Motor neuron (in vitro differentiated cells): ENCODE measurements at regions not wholly inside any gene's neighbourhood (a gene's known extent, or its start where the extent isn't known, plus 50 kb on each side); places are given as distances from the start of the nearest gene placed in this dataset.
A peak's percentile ranks its signal among the peaks of the same experiment; 100 is the strongest.

Experiments
- ATAC-seq, 8 experiments: fragments of 200-7000 bp; cut with Tn5 transposase; replicated peaks in 6 of 8; 2 replicates each; pipeline ENCODE4 v1.8.0; 2021; ENCODE audit warnings: mild to moderate bottlenecking in 8 of 8, moderate library complexity in 8 of 8
- H3K27ac ChIP-seq, 2 donors: fragments of 250-450 bp; sonication (Bioruptor Pico); 2 replicates each; pipeline ENCODE4 v1.9.0; 2021; ENCODE audit warnings: antibody characterized with exemption in 2 of 2, mild to moderate bottlenecking in 2 of 2, moderate library complexity in 1 of 2
- H3K4me1 ChIP-seq, 2 donors: fragments of 250-450 bp; sonication (Bioruptor Pico); replicated peaks in 1 of 2; 2 replicates each; pipeline ENCODE4 v1.6.1; 2021; ENCODE audit warnings: antibody characterized with exemption in 2 of 2, mild to moderate bottlenecking in 2 of 2, moderate library complexity in 1 of 2
- H3K4me3 ChIP-seq, 5 donors: fragments of 250-450 bp; sonication (Bioruptor Pico); 2 replicates each; pipeline ENCODE4 v1.9.0; 2021; ENCODE audit warnings: antibody characterized with exemption in 5 of 5, mild to moderate bottlenecking in 5 of 5, moderate library complexity in 4 of 5
- WGBS, 10 experiments: fragments of 450-650 bp; shearing (Covaris generic); methylation state at CpG; one replicate each; pipeline ENCODE4 v1.0.0; 2022; 5-methylcytosine and 5-hydroxymethylcytosine counted together
- in situ Hi-C, 9 experiments: fragments of 400-800 bp; cut with MboI; loops; one replicate each; pipeline ENCODE4 v1.15.0; 2021; ENCODE audit warnings: low sequenced_read_pairs in 9 of 9, low pct_unique_long_range_greater_than_20kb in 2 of 9; ENCODE audit not compliant: unreplicated experiment in 9 of 9

DNA sequence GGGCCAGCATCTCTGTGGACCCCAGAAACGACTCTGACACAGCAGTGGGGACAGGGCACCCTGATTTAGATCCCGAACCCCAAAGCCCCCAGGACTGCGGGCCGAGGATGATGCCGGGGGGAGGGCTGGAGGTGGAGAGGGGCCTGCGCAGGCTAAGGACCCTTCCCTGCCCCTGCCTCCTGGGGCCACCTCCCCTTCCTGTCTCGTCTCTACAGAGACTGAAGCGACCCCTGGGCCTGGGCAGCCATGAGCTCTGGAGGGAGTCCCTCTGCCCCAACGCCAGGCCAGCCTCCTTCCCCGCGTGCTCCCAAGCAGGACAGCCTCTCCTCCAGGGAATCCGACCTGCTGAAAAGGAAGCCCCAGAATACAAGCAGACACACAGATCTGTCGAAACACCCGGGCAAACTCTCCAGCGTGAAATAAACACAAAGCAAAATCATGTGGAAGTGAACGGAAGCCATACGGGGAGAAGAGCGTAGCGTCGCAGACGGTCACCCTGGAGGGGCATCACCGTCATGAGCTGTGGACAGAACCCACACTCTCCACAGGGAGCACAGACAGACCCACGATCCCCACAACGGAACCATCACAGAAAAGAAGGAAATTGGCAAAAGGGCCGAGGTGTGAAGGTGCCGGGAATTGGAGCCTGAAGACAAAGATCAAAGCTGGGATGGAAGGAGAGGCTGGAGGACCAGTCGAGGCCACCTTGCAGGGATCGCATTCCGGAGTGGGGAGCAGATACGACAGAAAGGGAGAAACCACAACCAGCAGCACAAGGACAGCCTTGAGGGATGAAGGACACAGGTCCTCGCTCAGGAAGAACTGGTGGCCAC lies 51.0 kb upstream of the CTDP1 start:
- H3K27ac ChIP-seq, result no peak overlapping the region
- ATAC-seq, result no peak
- peaks cover 0 to 12% of the 10 kb centered on the region in 2 donors for H3K4me1 ChIP-seq
- no peak overlapping the region for H3K4me3 ChIP-seq
- WGBS, 10 experiments, result 20 to 100% (median 79%) methylated on average over 1 to 12 of the region's 31 CpGs; no CpG with 5 or more reads in 2 of the 10 experiments
- in situ Hi-C loops, result loop anchor here in 4 of 9 experiments (25.0 kb wide), 1 partner anchor 241 kb away; the partner anchor contains the start of gene NFATC1 (in 4 of the 4)

DNA sequence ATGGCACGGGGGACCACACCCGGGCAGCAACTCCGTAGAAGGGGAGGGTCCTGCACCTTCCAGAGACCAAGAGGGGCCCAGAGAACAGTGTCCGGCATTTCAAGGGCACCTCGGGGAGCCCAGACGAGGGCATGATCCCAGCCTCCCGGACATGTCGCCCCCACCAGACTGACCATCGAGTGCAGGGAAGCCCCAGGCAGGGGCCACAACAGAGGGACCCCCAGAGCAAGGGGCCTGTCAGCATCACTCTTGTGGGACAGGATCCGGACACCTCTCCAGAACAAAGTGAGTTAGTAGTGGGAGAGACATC lies 50.4 kb upstream of the CTDP1 start:
- in situ Hi-C loops, result loop anchor here in 4 of 9 experiments (25.0 kb wide), 1 partner anchor 242 kb away; the partner anchor contains the start of gene NFATC1 (in 4 of the 4)
- WGBS, 10 experiments, result 100% methylated on average over 1 to 6 of the region's 10 CpGs; no CpG with 5 or more reads in 8 of the 10 experiments
- ATAC-seq, result no peak

DNA sequence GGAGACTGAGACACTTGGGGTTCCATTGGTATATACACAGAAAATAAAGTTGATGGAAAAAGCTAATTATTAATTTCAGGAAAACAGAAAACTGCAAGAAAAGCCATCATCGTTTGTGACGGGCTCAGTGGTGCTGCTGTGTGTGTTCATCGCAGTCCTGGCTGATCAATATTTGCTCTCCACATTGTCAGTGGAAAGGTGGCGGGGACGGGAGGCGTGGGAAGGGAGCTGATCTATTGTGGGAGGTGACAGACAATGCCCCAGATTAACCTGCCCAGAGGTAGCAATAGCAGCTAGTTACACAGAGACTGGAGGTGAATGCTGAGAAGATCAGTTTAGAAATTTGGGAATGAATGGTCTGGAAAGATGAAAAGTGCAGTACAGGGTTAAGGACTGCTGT lies 50.0 kb upstream of the CTDP1 start:
- peaks cover 0 to 12% of the 10 kb centered on the region in 2 donors for H3K4me1 ChIP-seq
- WGBS, 10 experiments, result 78 to 100% (median 85%) methylated on average over 1 to 6 of the region's 6 CpGs; no CpG with 5 or more reads in 3 of the 10 experiments
- peak in 1 of 8 experiments; percentile 21 for ATAC-seq
- no peak overlapping the region for H3K27ac ChIP-seq
- H3K4me3 ChIP-seq, result no peak overlapping the region
- in situ Hi-C loops, result loop anchor here in 4 of 9 experiments (25.0 kb wide), 1 partner anchor 242 kb away; the partner anchor contains the start of gene NFATC1 (in 4 of the 4)

More for the DNA sequence above, 50.4 kb upstream of the CTDP1 start:
- Histone ChIP-seq H3K4me1 (peaks cover 0 to 12% of the 10 kb centered on the region in 2 donors), H3K27ac (no peak overlapping the region), H3K4me3 (no peak overlapping the region)
